GM12878 (cell line): ENCODE measurements at regions not wholly inside any gene's neighbourhood (a gene's known extent, or its start where the extent isn't known, plus 50 kb on each side); places are given as distances from the start of the nearest gene placed in this dataset.
A peak's percentile ranks its signal among the peaks of the same experiment; 100 is the strongest.

Source experiments
- ATF7 ChIP-seq: fragments of 450-650 bp; IDR thresholded peaks from 2 replicates; pipeline ENCODE4 v1.6.1; 2016; ENCODE audit warnings: low read depth, mild to moderate bottlenecking
- BACH1 ChIP-seq: fragments of 450-650 bp; IDR thresholded peaks from 2 replicates; pipeline ENCODE4 v1.6.1; 2017; ENCODE audit warnings: mild to moderate bottlenecking, borderline replicate concordance
- BCL11A ChIP-seq: IDR thresholded peaks from 2 replicates; pipeline ENCODE4 v1.6.1; 2011; ENCODE audit warnings: low read depth, low read length
- BMI1 ChIP-seq: fragments of 450-650 bp; IDR thresholded peaks from 2 replicates; pipeline ENCODE4 v1.6.1; 2016; ENCODE audit warnings: mild to moderate bottlenecking, moderate library complexity, borderline replicate concordance
- CREM ChIP-seq: IDR thresholded peaks from 2 replicates; pipeline ENCODE4 v1.6.1; 2014; ENCODE audit warnings: antibody characterized with exemption, low read depth
- DPF2 ChIP-seq: fragments of 450-650 bp; IDR thresholded peaks from 2 replicates; pipeline ENCODE4 v1.6.1; 2017; ENCODE audit warnings: mild to moderate bottlenecking
- EP300 ChIP-seq, 2 experiments: fragments of 150-350 bp in 1 of 2; IDR thresholded peaks; 2 replicates each; pipeline ENCODE4 v1.6.1; 2011 to 2012; ENCODE audit warnings: low read depth in 2 of 2, low read length in 2 of 2, borderline replicate concordance in 1 of 2, improper control_type of control experiment in 1 of 2, inconsistent platforms in 1 of 2; ENCODE audit not compliant: control insufficient read depth in 1 of 2
- FOS ChIP-seq: IDR thresholded peaks from 3 replicates; pipeline ENCODE4 v1.6.1; 2011; ENCODE audit warnings: borderline replicate concordance; ENCODE audit not compliant: insufficient read length; ENCODE audit errors: extremely low read depth
- FOXK2 ChIP-seq: fragments of 450-650 bp; IDR thresholded peaks from 2 replicates; pipeline ENCODE4 v1.6.1; 2017; ENCODE audit warnings: mild to moderate bottlenecking, moderate library complexity
- GATAD2B ChIP-seq: fragments of 450-650 bp; conservative IDR thresholded peaks from 2 replicates; pipeline ENCODE4 v1.6.1; 2017; ENCODE audit warnings: low read depth, mild to moderate bottlenecking, moderate library complexity
- JUNB ChIP-seq: IDR thresholded peaks from 2 replicates; pipeline ENCODE4 v1.6.1; 2016; ENCODE audit warnings: antibody characterized with exemption, mild to moderate bottlenecking
- JUND ChIP-seq: IDR thresholded peaks from 2 replicates; pipeline ENCODE4 v1.6.1; 2012; ENCODE audit warnings: low read depth, mild to moderate bottlenecking, low read length, improper control_type of control experiment, moderate library complexity
- MTA3 ChIP-seq: IDR thresholded peaks from 2 replicates; pipeline ENCODE4 v1.6.1; 2012; ENCODE audit warnings: low read length, inconsistent platforms, borderline replicate concordance
- NR2C2 ChIP-seq: IDR thresholded peaks from 2 replicates; pipeline ENCODE4 v1.6.1; 2011; ENCODE audit warnings: borderline replicate concordance, low read depth; ENCODE audit not compliant: control insufficient read depth, insufficient read length
- PAX5 ChIP-seq: IDR thresholded peaks from 2 replicates; pipeline ENCODE4 v1.6.1; 2011; ENCODE audit warnings: low read depth, low read length, borderline replicate concordance
- POLR2AphosphoS2 ChIP-seq: IDR thresholded peaks from 2 replicates; pipeline ENCODE4 v1.6.1; 2011; ENCODE audit warnings: low read depth, mild to moderate bottlenecking, low read length, improper control_type of control experiment, moderate library complexity
- RAD51 ChIP-seq: fragments of 450-650 bp; IDR thresholded peaks from 2 replicates; pipeline ENCODE4 v1.6.1; 2016; ENCODE audit warnings: moderate library complexity, mild to moderate bottlenecking, inconsistent platforms
- RCOR1 ChIP-seq: conservative IDR thresholded peaks from 2 replicates; pipeline ENCODE4 v1.6.1; 2012; ENCODE audit warnings: low read depth, low read length, improper control_type of control experiment
- RELA ChIP-seq: fragments of 450-650 bp; IDR thresholded peaks from 2 replicates; pipeline ENCODE4 v1.8.0; 2014; ENCODE audit warnings: borderline replicate concordance; ENCODE audit not compliant: partially characterized antibody
- SMAD1 ChIP-seq: fragments of 450-650 bp; IDR thresholded peaks from 2 replicates; pipeline ENCODE4 v1.6.1; 2018; ENCODE audit warnings: mild to moderate bottlenecking, low read depth; ENCODE audit not compliant: partially characterized antibody
- SMARCA5 ChIP-seq: fragments of 450-650 bp; IDR thresholded peaks from 2 replicates; pipeline ENCODE4 v1.6.1; 2017; ENCODE audit warnings: mild to moderate bottlenecking
- TF ChIP-seq, protein P1 (sequence below): IDR thresholded peaks from 2 replicates; pipeline ENCODE4 v1.6.1; 2011; ENCODE audit warnings: borderline replicate concordance, low read depth, mild to moderate bottlenecking, moderate library complexity, low read length; ENCODE audit not compliant: insufficient read depth, poor library complexity, severe bottlenecking
- TF ChIP-seq, protein P2 (sequence below): fragments of 450-650 bp; formaldehyde crosslinking; IDR thresholded peaks from 2 replicates; pipeline ENCODE4 v1.4.0; 2022; ENCODE audit warnings: mild to moderate bottlenecking, moderate library complexity
- TF ChIP-seq, protein P3 (sequence below): IDR thresholded peaks from 2 replicates; pipeline ENCODE4 v1.6.1; 2012; ENCODE audit warnings: low read depth, low read length, improper control_type of control experiment

DNA sequence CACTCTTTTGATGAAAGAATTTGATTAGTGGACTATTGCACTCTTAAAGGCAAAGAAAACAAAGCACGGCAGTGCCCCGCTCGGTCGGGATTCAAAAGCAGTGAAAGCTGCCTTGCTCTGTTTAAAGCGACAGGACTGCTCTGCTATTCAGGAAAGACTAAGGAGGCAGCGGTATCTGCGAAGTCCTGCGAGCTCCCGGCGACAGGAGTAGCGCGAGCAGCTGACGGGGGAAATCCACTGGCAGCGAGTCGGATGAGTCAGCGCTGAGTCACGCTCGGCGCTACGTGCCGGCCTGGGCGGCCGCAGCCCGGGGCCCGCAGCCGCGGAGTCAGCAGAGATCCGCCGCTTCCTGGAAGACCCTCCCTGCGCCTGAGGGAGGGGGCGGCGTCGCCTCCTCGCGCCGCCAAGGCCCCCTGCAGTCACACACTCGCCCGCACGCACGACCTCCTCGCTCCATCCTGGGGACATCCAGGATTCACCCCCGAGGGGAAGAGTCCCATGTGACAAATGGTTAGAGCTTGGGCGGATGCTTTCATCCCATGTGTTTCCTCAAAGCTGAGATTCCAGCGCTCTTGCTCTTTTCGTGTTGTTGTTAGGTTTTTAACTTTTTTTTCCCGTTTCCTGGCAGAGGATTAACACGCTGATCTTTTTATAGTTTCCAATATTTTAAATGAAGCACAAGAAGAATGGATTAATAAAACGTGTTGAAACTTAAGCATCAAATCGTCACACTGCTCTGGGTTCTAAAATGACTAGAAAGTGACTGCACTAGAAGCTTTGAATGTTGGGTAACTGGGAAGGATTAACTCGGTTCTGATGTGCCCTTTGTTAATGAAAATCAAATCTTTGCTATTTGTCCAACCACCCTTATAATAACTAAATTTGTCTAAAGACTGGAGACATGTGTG is 102.5 kb downstream of the ARRDC3 start (continued):
- TF ChIP-seq RELA (peak; percentile 84), BMI1 (no peak), FOS (no peak), RAD51 (peak; percentile 51; the same call in 1 of the 2 replicates), RCOR1 (0 out of 2 replicates have a peak, but pooled peaks have one; percentile 34), PAX5 (peak; percentile 88), EP300 (IDR thresholded peaks at IDR 0.05; ENCODE audit: borderline replicate concordance in 1 of 2, control insufficient read depth in 1 of 2, low read depth in 2 of 2, low read length in 2 of 2) (peak; percentile 17 to 25; a peak in 2 of 4 replicates), FOXK2 (no peak), JUNB (peak; percentile 55), NR2C2 (no peak), MTA3 (peak; percentile 17; the same call in 1 of the 2 replicates), BACH1 (peak; percentile 100), ATF7 (peak; percentile 56; the same call in 1 of the 2 replicates), DPF2 (peak; percentile 97), CREM (peak; percentile 43; the same call in 1 of the 2 replicates), GATAD2B (peak; percentile 91), BCL11A (peak; percentile 80; the same call in 1 of the 2 replicates), SMARCA5 (0 out of 2 replicates have a peak, but pooled peaks have one; percentile 40), POLR2AphosphoS2 (no peak), JUND (peak; percentile 86), SMAD1 (no peak)
- TF ChIP-seq, protein P1, sequence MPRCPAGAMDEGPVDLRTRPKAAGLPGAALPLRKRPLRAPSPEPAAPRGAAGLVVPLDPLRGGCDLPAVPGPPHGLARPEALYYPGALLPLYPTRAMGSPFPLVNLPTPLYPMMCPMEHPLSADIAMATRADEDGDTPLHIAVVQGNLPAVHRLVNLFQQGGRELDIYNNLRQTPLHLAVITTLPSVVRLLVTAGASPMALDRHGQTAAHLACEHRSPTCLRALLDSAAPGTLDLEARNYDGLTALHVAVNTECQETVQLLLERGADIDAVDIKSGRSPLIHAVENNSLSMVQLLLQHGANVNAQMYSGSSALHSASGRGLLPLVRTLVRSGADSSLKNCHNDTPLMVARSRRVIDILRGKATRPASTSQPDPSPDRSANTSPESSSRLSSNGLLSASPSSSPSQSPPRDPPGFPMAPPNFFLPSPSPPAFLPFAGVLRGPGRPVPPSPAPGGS = peak; percentile 73
- TF ChIP-seq, protein P2, sequence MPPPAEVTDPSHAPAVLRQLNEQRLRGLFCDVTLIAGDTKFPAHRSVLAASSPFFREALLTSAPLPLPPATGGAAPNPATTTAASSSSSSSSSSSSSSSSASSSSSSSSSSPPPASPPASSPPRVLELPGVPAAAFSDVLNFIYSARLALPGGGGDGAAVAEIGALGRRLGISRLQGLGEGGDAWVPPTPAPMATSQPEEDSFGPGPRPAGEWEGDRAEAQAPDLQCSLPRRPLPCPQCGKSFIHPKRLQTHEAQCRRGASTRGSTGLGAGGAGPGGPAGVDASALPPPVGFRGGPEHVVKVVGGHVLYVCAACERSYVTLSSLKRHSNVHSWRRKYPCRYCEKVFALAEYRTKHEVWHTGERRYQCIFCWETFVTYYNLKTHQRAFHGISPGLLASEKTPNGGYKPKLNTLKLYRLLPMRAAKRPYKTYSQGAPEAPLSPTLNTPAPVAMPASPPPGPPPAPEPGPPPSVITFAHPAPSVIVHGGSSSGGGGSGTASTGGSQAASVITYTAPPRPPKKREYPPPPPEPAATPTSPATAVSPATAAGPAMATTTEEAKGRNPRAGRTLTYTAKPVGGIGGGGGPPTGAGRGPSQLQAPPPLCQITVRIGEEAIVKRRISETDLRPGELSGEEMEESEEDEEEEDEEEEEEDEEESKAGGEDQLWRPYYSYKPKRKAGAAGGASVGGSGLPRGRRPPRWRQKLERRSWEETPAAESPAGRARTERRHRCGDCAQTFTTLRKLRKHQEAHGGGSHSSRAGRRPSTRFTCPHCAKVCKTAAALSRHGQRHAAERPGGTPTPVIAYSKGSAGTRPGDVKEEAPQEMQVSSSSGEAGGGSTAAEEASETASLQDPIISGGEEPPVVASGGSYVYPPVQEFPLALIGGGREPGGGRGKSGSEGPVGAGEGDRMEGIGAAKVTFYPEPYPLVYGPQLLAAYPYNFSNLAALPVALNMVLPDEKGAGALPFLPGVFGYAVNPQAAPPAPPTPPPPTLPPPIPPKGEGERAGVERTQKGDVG (CRISPR knock-in tag) = no peak
- TF ChIP-seq, protein P3, sequence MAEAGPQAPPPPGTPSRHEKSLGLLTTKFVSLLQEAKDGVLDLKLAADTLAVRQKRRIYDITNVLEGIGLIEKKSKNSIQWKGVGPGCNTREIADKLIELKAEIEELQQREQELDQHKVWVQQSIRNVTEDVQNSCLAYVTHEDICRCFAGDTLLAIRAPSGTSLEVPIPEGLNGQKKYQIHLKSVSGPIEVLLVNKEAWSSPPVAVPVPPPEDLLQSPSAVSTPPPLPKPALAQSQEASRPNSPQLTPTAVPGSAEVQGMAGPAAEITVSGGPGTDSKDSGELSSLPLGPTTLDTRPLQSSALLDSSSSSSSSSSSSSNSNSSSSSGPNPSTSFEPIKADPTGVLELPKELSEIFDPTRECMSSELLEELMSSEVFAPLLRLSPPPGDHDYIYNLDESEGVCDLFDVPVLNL = no peak
